ENCODE measurements at regions not wholly inside any gene's neighbourhood (a gene's known extent, or its start where the extent isn't known, plus 50 kb on each side); places are given as distances from the start of the nearest gene placed in this dataset.
A peak's percentile ranks its signal among the peaks of the same experiment; 100 is the strongest.
"Not testable (repeated sequence)": the region's sequence is repeated elsewhere in the genome, so short reads cannot be mapped to it uniquely, and the experiment has no call there.

GRCh38 chr1:55792870-55793269 is 577.7 kb upstream of the USP24 start:
- no peak for DNase-seq (ENCODE audit: low read depth in 2 of 2)

DNA sequence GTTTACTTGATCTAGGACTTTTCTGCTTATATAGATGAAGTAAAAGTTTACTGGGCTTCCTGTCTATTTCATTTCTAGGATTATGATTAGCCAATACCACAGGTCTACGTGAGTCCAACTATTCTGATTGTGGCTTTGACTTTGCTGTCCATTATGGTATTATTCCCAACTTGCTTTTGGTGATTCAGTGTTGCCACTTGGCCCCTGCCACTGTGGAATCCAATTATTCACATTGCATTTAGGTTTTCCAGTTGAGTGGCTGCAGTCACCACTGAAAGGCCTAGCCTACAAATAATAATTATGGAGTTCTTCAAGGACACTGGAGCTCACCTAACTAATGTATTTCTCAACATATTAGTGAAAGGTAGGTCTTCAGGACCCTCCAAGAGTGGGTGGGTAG is 574.3 kb upstream of the USP24 start:
- DNase-seq (ENCODE audit: low read depth in 2 of 2) = no peak

DNA sequence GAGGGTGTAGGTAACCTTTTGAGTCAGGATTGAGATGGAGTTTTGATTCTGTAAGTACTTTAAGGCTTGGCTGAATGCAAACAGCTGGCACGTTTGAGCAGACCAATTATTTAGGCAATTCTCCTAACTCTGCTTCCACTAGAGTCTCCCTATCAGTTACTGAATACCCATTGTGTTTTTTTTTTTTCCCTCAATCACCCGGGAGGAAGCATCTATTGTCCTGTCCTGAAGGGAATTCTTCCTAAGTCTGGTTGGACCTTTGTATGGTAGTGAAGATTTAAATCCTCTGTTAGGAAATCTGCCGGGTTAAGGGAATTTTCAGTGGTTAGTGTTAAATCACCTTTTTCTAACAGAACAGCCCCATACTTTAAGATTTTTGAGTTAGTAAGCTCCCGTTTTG is 571.2 kb upstream of the USP24 start:
- DNase-seq (ENCODE audit: low read depth in 2 of 2) = no peak

DNA sequence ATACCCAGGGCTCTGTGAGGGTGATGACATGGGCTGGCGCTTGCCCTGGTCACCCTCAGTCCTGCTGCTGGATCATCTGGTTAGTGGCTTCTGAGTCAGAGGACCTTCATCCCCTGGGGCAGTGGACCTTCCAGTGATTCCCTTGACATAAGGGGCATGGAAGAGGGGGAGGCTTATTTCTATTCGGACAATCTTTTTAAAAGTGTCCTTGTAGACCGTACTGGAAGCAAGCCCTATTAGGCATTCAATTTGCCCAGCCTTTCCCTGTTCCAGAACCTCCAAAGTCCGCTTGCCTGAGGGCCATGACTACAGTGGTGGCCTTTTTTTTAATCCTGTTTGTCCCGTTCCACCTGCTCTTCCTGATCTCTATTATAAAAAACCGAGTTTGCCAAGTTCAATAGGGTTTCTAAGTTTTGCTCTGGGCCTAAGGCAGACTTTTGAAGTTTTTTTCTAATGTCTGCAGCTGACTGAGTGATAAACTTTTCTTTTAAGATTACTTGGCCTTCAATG is 569.8 kb upstream of the USP24 start:
- not testable (repeated sequence) for DNase-seq (ENCODE audit: low read depth in 2 of 2)

GRCh38 chr1:55781944-55782482 is 566.8 kb upstream of the USP24 start:
- DNase-seq (ENCODE audit: low read depth in 2 of 2) = no peak

DNA sequence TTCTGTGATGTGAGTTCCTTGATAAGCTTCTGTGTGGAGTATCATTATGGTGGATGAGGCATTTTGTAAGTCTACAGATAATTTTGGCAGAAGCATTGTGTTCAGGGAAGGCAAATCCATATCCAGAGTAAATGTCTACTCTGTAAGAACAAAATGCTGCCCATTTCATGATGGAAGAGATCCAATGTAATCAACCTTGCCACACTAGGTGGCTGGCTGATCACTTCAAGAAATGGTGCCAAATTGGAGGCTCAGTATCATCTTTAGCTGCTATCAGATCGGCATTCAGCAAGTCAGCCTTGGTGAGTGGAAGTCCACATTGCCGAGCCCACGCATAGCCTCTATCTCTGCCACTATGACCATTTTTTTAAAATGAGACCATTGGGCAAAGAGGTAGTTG is 565.8 kb upstream of the USP24 start:
- DNase-seq (ENCODE audit: low read depth in 2 of 2) = no peak

- DNase-seq (ENCODE audit: low read depth in 2 of 2) = no peak
Observed at GRCh38 chr1:55777545-55777944, 562.4 kb upstream of the USP24 start.

GRCh38 chr1:55775007-55775406 is 559.8 kb upstream of the USP24 start:
- no peak for DNase-seq (ENCODE audit: low read depth in 2 of 2)

GRCh38 chr1:55774446-55774845 is 559.3 kb upstream of the USP24 start:
- DNase-seq (ENCODE audit: low read depth in 2 of 2) = no peak

GRCh38 chr1:55773211-55773940 is 558.2 kb upstream of the USP24 start:
- DNase-seq (ENCODE audit: low read depth in 2 of 2) = peak in 1 of 2 donors; percentile 1

DNA sequence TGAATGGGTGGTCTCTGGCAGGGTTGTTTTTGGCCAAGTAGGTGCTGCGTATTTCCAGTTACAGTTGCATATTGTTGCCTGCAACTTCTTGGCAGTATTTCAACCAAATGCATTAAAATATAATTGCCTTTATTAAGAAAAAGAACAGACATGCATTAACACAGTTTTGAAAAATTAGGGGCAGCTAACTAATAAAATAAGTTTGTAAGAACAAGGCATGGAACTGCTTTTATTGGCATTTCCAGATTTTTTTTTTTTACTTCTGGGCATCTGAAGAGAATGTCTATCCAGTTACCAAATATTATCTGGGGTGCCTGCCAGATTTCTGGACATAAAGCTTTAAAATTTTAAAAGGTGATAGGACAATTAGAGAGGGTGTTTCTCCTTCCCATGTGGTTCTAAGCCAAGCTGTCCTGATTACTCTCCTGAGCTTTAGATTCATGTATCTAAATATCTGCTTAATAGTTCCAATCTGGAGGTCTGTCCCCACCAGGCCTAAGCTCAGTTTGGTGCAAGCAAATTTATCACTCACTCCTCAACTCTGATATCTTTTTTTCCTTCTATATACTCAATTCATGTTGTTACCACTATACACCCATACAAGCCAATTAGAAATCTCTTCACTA is 553.3 kb upstream of the USP24 start:
- DNase-seq (ENCODE audit: low read depth in 2 of 2) = no peak

DNA sequence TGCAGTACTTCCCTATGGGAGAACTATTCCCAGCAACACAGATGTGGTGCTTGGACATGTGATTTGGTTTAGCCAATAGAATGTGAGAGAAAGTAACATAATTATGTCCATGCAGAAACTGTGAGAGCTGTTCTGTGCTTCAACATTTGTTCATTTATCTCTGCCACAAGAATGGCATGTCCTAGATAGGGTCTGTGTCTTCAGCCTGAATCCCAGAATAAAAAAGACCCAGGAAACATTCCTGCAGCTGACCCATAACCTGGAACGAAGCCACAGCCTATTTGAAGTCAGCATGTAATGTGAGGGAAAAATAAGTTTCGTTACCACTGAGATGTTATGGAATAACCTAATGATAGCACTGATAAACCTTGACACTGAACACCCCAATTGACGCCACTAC is 552.0 kb upstream of the USP24 start:
- DNase-seq (ENCODE audit: low read depth in 2 of 2) = no peak

DNA sequence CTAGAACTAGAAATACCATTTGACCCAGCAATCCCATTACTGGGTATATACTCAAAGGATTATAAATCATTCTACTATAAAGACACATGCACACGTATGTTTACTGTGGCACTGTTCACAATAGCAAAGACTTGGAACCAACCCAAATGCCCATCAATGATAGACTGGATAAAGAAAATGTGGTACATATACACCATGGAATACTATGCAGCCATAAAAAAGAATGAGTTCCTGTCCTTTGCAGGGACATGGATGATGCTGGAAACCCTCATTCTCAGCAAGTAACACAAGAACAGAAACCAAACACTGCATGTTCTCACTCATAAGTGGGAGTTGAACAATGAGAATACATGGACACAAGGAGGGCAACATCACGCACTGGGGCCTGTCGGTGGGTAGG is 550.3 kb upstream of the USP24 start:
- not testable (repeated sequence) for DNase-seq (ENCODE audit: low read depth in 2 of 2)

GRCh38 chr1:55751776-55752175 is 536.6 kb upstream of the USP24 start:
- no peak for DNase-seq (ENCODE audit: low read depth in 2 of 2)

- DNase-seq (ENCODE audit: low read depth in 2 of 2) = no peak
Observed at GRCh38 chr1:55750628-55750995, 535.4 kb upstream of the USP24 start.

GRCh38 chr1:55749975-55750627 is 534.9 kb upstream of the USP24 start:
- DNase-seq (ENCODE audit: low read depth in 2 of 2) = no peak

- no peak for DNase-seq (ENCODE audit: low read depth in 2 of 2)
Observed at GRCh38 chr1:55747408-55747841, 532.3 kb upstream of the USP24 start.

GRCh38 chr1:55746710-55747109 is 531.5 kb upstream of the USP24 start:
- DNase-seq (ENCODE audit: low read depth in 2 of 2) = no peak

DNA sequence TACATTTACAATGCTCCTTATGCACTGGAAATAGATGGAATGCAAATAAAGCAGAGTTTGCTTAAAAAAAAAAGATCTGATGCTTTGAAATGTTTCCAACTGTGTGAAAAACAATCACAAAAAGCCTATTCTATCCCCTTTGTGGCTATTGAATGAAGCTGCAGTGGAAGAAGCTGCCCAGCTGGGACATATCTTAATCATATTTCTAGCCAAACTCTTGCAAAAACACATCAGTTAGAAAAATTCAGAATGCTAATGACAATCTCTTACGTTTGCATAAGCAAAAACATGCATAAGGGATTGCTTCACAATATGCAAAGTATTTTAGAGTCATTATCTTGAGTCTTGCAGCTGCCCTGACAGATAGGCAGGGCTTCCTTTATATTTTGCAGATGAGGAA is 526.4 kb upstream of the USP24 start:
- no peak for DNase-seq (ENCODE audit: low read depth in 2 of 2)

DNA sequence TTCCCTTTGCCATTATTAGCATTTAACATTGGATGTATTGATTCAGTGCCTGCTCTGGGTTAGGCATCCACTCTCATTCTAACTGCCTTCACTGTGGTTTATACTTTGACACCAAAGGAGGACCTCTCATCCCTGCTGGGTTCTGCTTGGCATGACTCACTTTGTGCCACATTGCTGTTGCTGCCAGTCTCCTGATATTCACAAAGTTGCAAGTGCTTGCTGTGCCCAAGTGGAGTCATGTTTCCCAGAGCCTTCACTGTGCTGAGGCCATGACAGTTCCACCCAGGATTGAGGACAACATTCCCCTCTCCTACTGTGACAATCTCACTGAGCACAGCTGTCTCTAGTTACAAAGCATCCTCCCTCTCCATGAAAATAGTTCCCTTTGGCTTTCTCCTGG is 519.9 kb upstream of the USP24 start:
- no peak for DNase-seq (ENCODE audit: low read depth in 2 of 2)

DNA sequence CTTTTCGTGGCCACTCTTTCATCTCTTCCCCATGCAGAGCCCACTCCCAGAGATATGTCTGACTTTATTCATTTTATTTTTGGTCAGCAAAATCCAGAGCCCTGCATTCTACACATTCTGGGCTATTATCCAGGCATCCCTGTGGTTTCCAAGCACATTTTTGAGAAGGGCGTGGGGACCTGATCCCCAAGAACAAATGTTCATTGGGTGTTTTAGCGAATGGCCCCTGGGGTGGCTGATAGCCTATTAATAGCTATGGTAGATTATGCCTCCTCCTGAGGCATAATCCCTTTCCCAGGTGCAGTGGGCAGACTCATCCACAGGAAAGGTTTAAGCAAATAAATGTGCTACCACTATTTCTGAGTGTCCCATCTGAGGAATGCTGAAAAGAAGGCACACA is 511.8 kb upstream of the USP24 start:
- no peak for DNase-seq (ENCODE audit: low read depth in 2 of 2)

- DNase-seq (ENCODE audit: low read depth in 2 of 2) = no peak
Observed at GRCh38 chr1:55725378-55725777, 510.2 kb upstream of the USP24 start.
